ENCODE measurements at regions not wholly inside any gene's neighbourhood (a gene's known extent, or its start where the extent isn't known, plus 50 kb on each side); places are given as distances from the start of the nearest gene placed in this dataset.

GRCh38 chr2:9773903-9774239, 69.4 kb upstream of the TAF1B start:
- Histone ChIP-seq H2AFZ (ENCODE audit: low read depth, low read length) (no peak overlapping the region), H3K4me2 (ENCODE audit: insufficient read depth, low read length) (no peak overlapping the region), H3K36me3 (ENCODE audit: insufficient read depth, low read length) (no peaks in the 10 kb centered on the region), H3K9ac (ENCODE audit: low read depth, low read length) (no peak overlapping the region), H3K27ac (ENCODE audit: low read length) (no peak overlapping the region), H4K20me1 (ENCODE audit: insufficient read depth, low read length) (no peaks in the 10 kb centered on the region), H3K27me3 (ENCODE audit: insufficient read depth, low read length, poor library complexity) (peaks cover 2% of the 10 kb centered on the region), H3K9me3 (ENCODE audit: insufficient read depth, low read length, severe bottlenecking) (no peaks in the 10 kb centered on the region), H3K79me2 (ENCODE audit: insufficient read depth, low read length) (no peaks in the 10 kb centered on the region), H3K4me3 (ENCODE audit: low read depth in 1 of 2, low read length in 2 of 2) (no peak overlapping the region), H3K4me1 (ENCODE audit: insufficient read depth, low read length) (peaks cover 4% of the 10 kb centered on the region)
- no peak for ATAC-seq (ENCODE audit: insufficient read depth, low read depth)
- DNase-seq: no peak
- no peak for TF ChIP-seq EZH2 (IDR thresholded peaks at IDR 0.05; ENCODE audit: borderline replicate concordance, low read depth, low read length, severe bottlenecking)
- no peak for TF ChIP-seq CTCF (IDR thresholded peaks at IDR 0.05; ENCODE audit: borderline replicate concordance, extremely low read depth, low read length, poor library complexity, severe bottlenecking)

GRCh38 chr2:9774266-9774665, 69.0 kb upstream of the TAF1B start:
- no peaks in the 10 kb centered on the region for H3K9me3 ChIP-seq (ENCODE audit: insufficient read depth, low read length, severe bottlenecking)
- H3K36me3 ChIP-seq (ENCODE audit: insufficient read depth, low read length): no peaks in the 10 kb centered on the region
- H3K9ac ChIP-seq (ENCODE audit: low read depth, low read length): no peak overlapping the region
- no peaks in the 10 kb centered on the region for H4K20me1 ChIP-seq (ENCODE audit: insufficient read depth, low read length)
- peaks cover 8% of the 10 kb centered on the region for H3K4me1 ChIP-seq (ENCODE audit: insufficient read depth, low read length)
- TF ChIP-seq CTCF (IDR thresholded peaks at IDR 0.05; ENCODE audit: borderline replicate concordance, extremely low read depth, low read length, poor library complexity, severe bottlenecking): no peak
- no peak for TF ChIP-seq EZH2 (IDR thresholded peaks at IDR 0.05; ENCODE audit: borderline replicate concordance, low read depth, low read length, severe bottlenecking)
- no peak overlapping the region for H3K4me2 ChIP-seq (ENCODE audit: insufficient read depth, low read length)
- H3K79me2 ChIP-seq (ENCODE audit: insufficient read depth, low read length): no peaks in the 10 kb centered on the region
- no peak overlapping the region for H3K27ac ChIP-seq (ENCODE audit: low read length)
- DNase-seq (no peak), ATAC-seq (ENCODE audit: insufficient read depth, low read depth) (no peak)
- no peak overlapping the region for H3K4me3 ChIP-seq (ENCODE audit: low read depth in 1 of 2, low read length in 2 of 2)
- peaks cover 2% of the 10 kb centered on the region for H3K27me3 ChIP-seq (ENCODE audit: insufficient read depth, low read length, poor library complexity)
- H2AFZ ChIP-seq (ENCODE audit: low read depth, low read length): no peak overlapping the region

- Histone ChIP-seq H3K27ac (ENCODE audit: low read length) (no peak overlapping the region), H3K4me1 (ENCODE audit: insufficient read depth, low read length) (peaks cover 18% of the 10 kb centered on the region), H4K20me1 (ENCODE audit: insufficient read depth, low read length) (no peaks in the 10 kb centered on the region), H3K79me2 (ENCODE audit: insufficient read depth, low read length) (no peaks in the 10 kb centered on the region), H3K36me3 (ENCODE audit: insufficient read depth, low read length) (no peaks in the 10 kb centered on the region), H3K4me2 (ENCODE audit: insufficient read depth, low read length) (no peak overlapping the region), H3K9ac (ENCODE audit: low read depth, low read length) (no peak overlapping the region), H3K9me3 (ENCODE audit: insufficient read depth, low read length, severe bottlenecking) (no peaks in the 10 kb centered on the region), H3K4me3 (ENCODE audit: low read depth in 1 of 2, low read length in 2 of 2) (no peak overlapping the region), H3K27me3 (ENCODE audit: insufficient read depth, low read length, poor library complexity) (peaks cover 2% of the 10 kb centered on the region), H2AFZ (ENCODE audit: low read depth, low read length) (no peak overlapping the region)
- TF ChIP-seq CTCF (IDR thresholded peaks at IDR 0.05; ENCODE audit: borderline replicate concordance, extremely low read depth, low read length, poor library complexity, severe bottlenecking) (no peak), EZH2 (IDR thresholded peaks at IDR 0.05; ENCODE audit: borderline replicate concordance, low read depth, low read length, severe bottlenecking) (no peak)
- DNase-seq (no peak), ATAC-seq (ENCODE audit: insufficient read depth, low read depth) (no peak)
These were observed 67.9 kb upstream of the TAF1B start for GRCh38 chr2:9775351-9775750.
